NCI-H2171 (cell line): ENCODE measurements at regions not wholly inside any gene's neighbourhood (a gene's known extent, or its start where the extent isn't known, plus 50 kb on each side); places are given as distances from the start of the nearest gene placed in this dataset.
"Not testable (repeated sequence)": the region's sequence is repeated elsewhere in the genome, so short reads cannot be mapped to it uniquely, and the experiment has no call there.

Experiments
- DNase-seq: peaks from one replicate; lab custom pipeline; 2025; lab: John Stamatoyannopoulos, UW

- DNase-seq: not testable (repeated sequence)
Observed at GRCh38 chr9:41273549-41274267, 84.6 kb upstream of the ZNG1F start.

GRCh38 chr9:41272879-41273548, 83.9 kb upstream of the ZNG1F start:
- DNase-seq: not testable (repeated sequence)

- not testable (repeated sequence) for DNase-seq
Observed at GRCh38 chr9:41270992-41271391, 81.9 kb upstream of the ZNG1F start.

- DNase-seq: not testable (repeated sequence)
Observed at GRCh38 chr9:41269471-41269870, 80.4 kb upstream of the ZNG1F start.

GRCh38 chr9:41269054-41269453, 79.9 kb upstream of the ZNG1F start:
- DNase-seq: not testable (repeated sequence)

- DNase-seq: not testable (repeated sequence)
Observed at GRCh38 chr9:41266602-41267001, 77.5 kb upstream of the ZNG1F start.

- not testable (repeated sequence) for DNase-seq
Observed at GRCh38 chr9:41266000-41266399, 76.9 kb upstream of the ZNG1F start.

- not testable (repeated sequence) for DNase-seq
Observed at GRCh38 chr9:41251973-41252372, 62.9 kb upstream of the ZNG1F start.

GRCh38 chr9:41251101-41251500, 62.0 kb upstream of the ZNG1F start:
- DNase-seq: not testable (repeated sequence)

- not testable (repeated sequence) for DNase-seq
Observed at GRCh38 chr9:41246702-41247101, 57.6 kb upstream of the ZNG1F start.
